ENCODE measurements at regions not wholly inside any gene's neighbourhood (a gene's known extent, or its start where the extent isn't known, plus 50 kb on each side); places are given as distances from the start of the nearest gene placed in this dataset.

- DNase-seq (ENCODE audit: low read depth in 2 of 2) = no peak
These were observed 372.6 kb downstream of the SOX11 start for GRCh38 chr2:6064757-6065156.

- DNase-seq (ENCODE audit: low read depth in 2 of 2) = no peak
These were observed 373.5 kb downstream of the SOX11 start for GRCh38 chr2:6065703-6066102.

GRCh38 chr2:6067089-6067488, 374.9 kb downstream of the SOX11 start:
- no peak for DNase-seq (ENCODE audit: low read depth in 2 of 2)

GRCh38 chr2:6067806-6068205, 375.6 kb downstream of the SOX11 start:
- no peak for DNase-seq (ENCODE audit: low read depth in 2 of 2)

- no peak for DNase-seq (ENCODE audit: low read depth in 2 of 2)
These were observed 376.2 kb downstream of the SOX11 start for GRCh38 chr2:6068429-6068828.

GRCh38 chr2:6069381-6069780, 377.2 kb downstream of the SOX11 start:
- no peak for DNase-seq (ENCODE audit: low read depth in 2 of 2)

GRCh38 chr2:6071519-6071918, 379.3 kb downstream of the SOX11 start:
- no peak for DNase-seq (ENCODE audit: low read depth in 2 of 2)

GRCh38 chr2:6072276-6072675, 380.1 kb downstream of the SOX11 start:
- no peak for DNase-seq (ENCODE audit: low read depth in 2 of 2)

GRCh38 chr2:6072768-6073167, 380.6 kb downstream of the SOX11 start:
- no peak for DNase-seq (ENCODE audit: low read depth in 2 of 2)

- DNase-seq (ENCODE audit: low read depth in 2 of 2) = no peak
These were observed 381.3 kb downstream of the SOX11 start for GRCh38 chr2:6073191-6074088.

GRCh38 chr2:6074089-6074643, 382.0 kb downstream of the SOX11 start:
- no peak for DNase-seq (ENCODE audit: low read depth in 2 of 2)

GRCh38 chr2:6077585-6077984, 385.4 kb downstream of the SOX11 start:
- DNase-seq (ENCODE audit: low read depth in 2 of 2) = no peak

- DNase-seq (ENCODE audit: low read depth in 2 of 2) = no peak
These were observed 386.2 kb downstream of the SOX11 start for GRCh38 chr2:6078414-6078813.

GRCh38 chr2:6079405-6079804, 387.2 kb downstream of the SOX11 start:
- DNase-seq (ENCODE audit: low read depth in 2 of 2) = no peak

- no peak for DNase-seq (ENCODE audit: low read depth in 2 of 2)
These were observed 389.0 kb downstream of the SOX11 start for GRCh38 chr2:6080932-6081753.

GRCh38 chr2:6081955-6082624, 389.9 kb downstream of the SOX11 start:
- no peak for DNase-seq (ENCODE audit: low read depth in 2 of 2)

- no peak for DNase-seq (ENCODE audit: low read depth in 2 of 2)
These were observed 390.4 kb downstream of the SOX11 start for GRCh38 chr2:6082625-6083018.

GRCh38 chr2:6083136-6083535, 391.0 kb downstream of the SOX11 start:
- no peak for DNase-seq (ENCODE audit: low read depth in 2 of 2)

GRCh38 chr2:6089474-6089873, 397.3 kb downstream of the SOX11 start:
- no peak for DNase-seq (ENCODE audit: low read depth in 2 of 2)

GRCh38 chr2:6103372-6103771, 411.2 kb downstream of the SOX11 start:
- no peak for DNase-seq (ENCODE audit: low read depth in 2 of 2)

GRCh38 chr2:6103949-6104348, 411.8 kb downstream of the SOX11 start:
- DNase-seq (ENCODE audit: low read depth in 2 of 2) = no peak

- DNase-seq (ENCODE audit: low read depth in 2 of 2) = no peak
These were observed 415.1 kb downstream of the SOX11 start for GRCh38 chr2:6107290-6107689.

All from dermis microvascular lymphatic vessel endothelial cell (primary cell).